H1 (cell line): ENCODE measurements at regions not wholly inside any gene's neighbourhood (a gene's known extent, or its start where the extent isn't known, plus 50 kb on each side); places are given as distances from the start of the nearest gene placed in this dataset.

ENCODE experiments used
- CTCF ChIA-PET: fragments of 300-600 bp; sonication (Branson Sonifier 250); formaldehyde crosslinking; loops from one replicate; lab custom pipeline; 2021; ENCODE audit not compliant: partially characterized antibody; lab: Charles Lee
- POLR2A ChIA-PET: fragments of 300-600 bp; sonication (Branson Sonifier 250); formaldehyde crosslinking; loops from one replicate; lab custom pipeline; 2021; ENCODE audit warnings: inconsistent platforms; ENCODE audit not compliant: partially characterized antibody; lab: Charles Lee
- DNase-seq, 2 experiments: peaks; one replicate each; pipeline versions ENCODE4 v3.0.0 to v3.0.0-alpha.2; 2010 to 2022; ENCODE audit warnings: low spot score in 2 of 2, low read depth in 1 of 2, mixed read lengths in 1 of 2
- FAIRE-seq: peaks from 2 replicates; lab custom pipeline; 2011; peaks lifted over from hg19 to GRCh38; lab: Jason Lieb, UNC
- H2AFZ ChIP-seq: 2 replicates; pipeline ENCODE4 v1.8.1; 2012; ENCODE audit warnings: low read length, inconsistent platforms
- H2AK5ac ChIP-seq: 2 replicates; pipeline ENCODE4 v1.6.1; 2013; ENCODE audit warnings: low read depth, low read length
- H2BK120ac ChIP-seq: replicated peaks from 2 replicates; pipeline ENCODE3; 2013; ENCODE audit warnings: low read depth, low read length, inconsistent platforms
- H2BK12ac ChIP-seq: 2 replicates; pipeline ENCODE4 v1.6.1; 2013; ENCODE audit warnings: low read depth, low read length
- H2BK15ac ChIP-seq: 2 replicates; pipeline ENCODE4 v1.6.1; 2013; ENCODE audit warnings: low read length
- H2BK20ac ChIP-seq: 2 replicates; pipeline ENCODE4 v1.6.1; 2013; ENCODE audit warnings: low read length
- H2BK5ac ChIP-seq: 2 replicates; pipeline ENCODE4 v1.6.1; 2013; ENCODE audit warnings: low read depth, low read length
- H3K14ac ChIP-seq: 2 replicates; pipeline ENCODE4 v1.6.1; 2013; ENCODE audit warnings: inconsistent platforms; ENCODE audit not compliant: insufficient read length
- H3K18ac ChIP-seq: 2 replicates; pipeline ENCODE4 v1.6.1; 2013; ENCODE audit warnings: low read length; ENCODE audit errors: extremely low read depth
- H3K23ac ChIP-seq: 2 replicates; pipeline ENCODE4 v1.6.1; 2013; ENCODE audit warnings: inconsistent platforms; ENCODE audit not compliant: insufficient read length
- H3K23me2 ChIP-seq: 2 replicates; pipeline ENCODE4 v1.6.1; 2013; ENCODE audit warnings: low read depth, low read length
- H3K27ac ChIP-seq: 2 replicates; pipeline ENCODE4 v1.6.1; 2011; ENCODE audit warnings: low read depth, low read length, inconsistent platforms
- H3K27me3 ChIP-seq, 4 experiments: replicated peaks in 1 of 4; 1 replicate in 1 of 4; 2 replicates in 3 of 4; pipeline versions ENCODE4 v1.6.1 to v1.8.1; 2011 to 2013; ENCODE audit warnings: low read length in 3 of 4, mild to moderate bottlenecking in 3 of 4, inconsistent platforms in 2 of 4, mixed read lengths in 2 of 4, moderate library complexity in 1 of 4; ENCODE audit not compliant: control insufficient read depth in 3 of 4, insufficient read depth in 3 of 4; ENCODE audit errors: extremely low read depth in 1 of 4
- H3K36me3 ChIP-seq, 4 experiments: 2 replicates each; pipeline versions ENCODE4 v1.6.1 to v1.8.1; 2011 to 2013; ENCODE audit warnings: mild to moderate bottlenecking in 4 of 4, low read length in 3 of 4, moderate library complexity in 2 of 4, control low read depth in 1 of 4, inconsistent platforms in 1 of 4; ENCODE audit not compliant: insufficient read depth in 4 of 4, control insufficient read depth in 2 of 4
- H3K4ac ChIP-seq: replicated peaks from 2 replicates; pipeline ENCODE3; 2013; ENCODE audit warnings: low read length, low read depth, mixed read lengths, inconsistent platforms; ENCODE audit not compliant: insufficient read length
- H3K4me1 ChIP-seq, 4 experiments: replicated peaks in 1 of 4; 1 replicate in 1 of 4; 2 replicates in 3 of 4; pipeline versions ENCODE4 v1.6.1 to v1.8.1; 2011 to 2013; ENCODE audit warnings: low read length in 3 of 4, inconsistent platforms in 2 of 4, mixed read lengths in 1 of 4; ENCODE audit not compliant: insufficient read depth in 4 of 4, control insufficient read depth in 3 of 4
- H3K4me2 ChIP-seq, 2 experiments: 2 replicates each; pipeline versions ENCODE4 v1.6.1 to v1.8.1; 2011 to 2013; ENCODE audit warnings: low read depth in 2 of 2, low read length in 2 of 2, control low read depth in 1 of 2, inconsistent platforms in 1 of 2, mild to moderate bottlenecking in 1 of 2; ENCODE audit not compliant: insufficient read depth in 1 of 2
- H3K4me3 ChIP-seq, 4 experiments: fragments of 200-600, 300-600 bp in 1 of 4; sonication (generic), shearing (Covaris generic), sonication (Bioruptor Twin) in 1 of 4; 2 replicates each; pipeline versions ENCODE4 v1.5.1 to v1.8.1; 2011 to 2016; ENCODE audit warnings: low read length in 4 of 4, low read depth in 3 of 4, control low read depth in 2 of 4, inconsistent platforms in 2 of 4, mild to moderate bottlenecking in 2 of 4, mixed read lengths in 1 of 4, moderate library complexity in 1 of 4; ENCODE audit not compliant: insufficient read depth in 2 of 4; ENCODE audit errors: extremely low read depth in 1 of 4
- H3K56ac ChIP-seq: replicated peaks from 2 replicates; pipeline ENCODE3; 2013; ENCODE audit warnings: low read depth, mild to moderate bottlenecking, mixed read lengths, low read length, inconsistent platforms; ENCODE audit not compliant: insufficient read length
- H3K79me1 ChIP-seq: 2 replicates; pipeline ENCODE4 v1.6.1; 2013; ENCODE audit warnings: low read depth, low read length, control low read depth
- H3K79me2 ChIP-seq, 2 experiments: 2 replicates each; pipeline versions ENCODE4 v1.6.1 to v1.8.1; 2012 to 2013; ENCODE audit warnings: low read length in 2 of 2, mild to moderate bottlenecking in 2 of 2, inconsistent platforms in 1 of 2; ENCODE audit not compliant: insufficient read depth in 2 of 2, control insufficient read depth in 1 of 2
- H3K9ac ChIP-seq, 4 experiments: replicated peaks in 1 of 4; 1 replicate in 1 of 4; 2 replicates in 3 of 4; pipeline versions ENCODE4 v1.6.1 to v1.8.1; 2011 to 2013; ENCODE audit warnings: low read depth in 3 of 4, low read length in 3 of 4, control low read depth in 2 of 4, mild to moderate bottlenecking in 2 of 4, moderate library complexity in 2 of 4, inconsistent platforms in 1 of 4; ENCODE audit errors: extremely low read depth in 1 of 4
- H3K9me3 ChIP-seq, 2 experiments: 2 replicates each; pipeline versions ENCODE4 v1.6.1 to v1.8.1; 2012 to 2013; ENCODE audit warnings: mild to moderate bottlenecking in 2 of 2, moderate library complexity in 2 of 2, control low read depth in 1 of 2, inconsistent platforms in 1 of 2, low read depth in 1 of 2, low read length in 1 of 2, mixed read lengths in 1 of 2; ENCODE audit not compliant: insufficient read depth in 2 of 2
- H4K20me1 ChIP-seq, 2 experiments: replicated peaks in 1 of 2; 2 replicates each; pipeline versions ENCODE3 to v1.8.1; 2011 to 2013; ENCODE audit warnings: inconsistent platforms in 2 of 2, low read length in 2 of 2, mild to moderate bottlenecking in 1 of 2; ENCODE audit not compliant: insufficient read depth in 2 of 2, control insufficient read depth in 1 of 2
- H4K5ac ChIP-seq: 2 replicates; pipeline ENCODE4 v1.6.1; 2013; ENCODE audit warnings: low read length, low read depth, mixed read lengths, inconsistent platforms; ENCODE audit not compliant: insufficient read length
- H4K8ac ChIP-seq: 2 replicates; pipeline ENCODE4 v1.8.0; 2013; ENCODE audit warnings: mild to moderate bottlenecking, moderate library complexity, low read length, inconsistent platforms; ENCODE audit not compliant: insufficient read depth; ENCODE audit errors: extremely low read depth
- H4K91ac ChIP-seq: replicated peaks from 2 replicates; pipeline ENCODE3; 2013; ENCODE audit warnings: low read length, mixed read lengths, inconsistent platforms; ENCODE audit not compliant: insufficient read length
- SAP30 ChIP-seq: fragments of 300-600 bp; sonication (generic); IDR thresholded peaks from 2 replicates; pipeline ENCODE4 v1.7.1; 2012; ENCODE audit warnings: low read length, moderate library complexity, mild to moderate bottlenecking, inconsistent platforms; ENCODE audit not compliant: insufficient read depth, insufficient replicate concordance
- TEAD4 ChIP-seq: IDR thresholded peaks from 2 replicates; pipeline ENCODE4 v1.6.1; 2012; ENCODE audit warnings: low read depth, low read length, inconsistent platforms, mixed read lengths
- WGBS, 2 experiments: shearing (Covaris generic) in 1 of 2; methylation state at CpG; one replicate each; pipeline versions ENCODE4 v1.1.6 to v1.1.7; 2013 to 2015; ENCODE audit warnings: low lambda C conversion rate in 2 of 2, mixed read lengths in 2 of 2, inconsistent platforms in 1 of 2, low coverage in 1 of 2, missing lambda C conversion rate in 1 of 2; ENCODE audit not compliant: insufficient replicate concordance in 2 of 2, insufficient coverage in 1 of 2, insufficient read length in 1 of 2; ENCODE audit errors: extremely low coverage in 1 of 2, missing lambda C conversion rate in 1 of 2; 5-methylcytosine and 5-hydroxymethylcytosine counted together

- no peak overlapping the region for H3K4me3 ChIP-seq
- H3K4me2 ChIP-seq: no peak overlapping the region
- no peak overlapping the region for H4K8ac ChIP-seq
- H3K14ac ChIP-seq: no peak overlapping the region
- WGBS, 2 experiments: 50% methylated on average over 1 of the region's 1 CpG; no CpG with 5 or more reads in 1 of the 2 experiments
- DNase-seq (no peak), FAIRE-seq (no peak)
- no peak overlapping the region for H3K23ac ChIP-seq
- H3K9me3 ChIP-seq: 0 out of 4 replicates have a peak, but pooled peaks cover 0 to 2% of the 10 kb centered on the region in 2 experiments
- H3K9ac ChIP-seq: no peak overlapping the region
- H3K4me1 ChIP-seq: peaks cover 1 to 4% (median 3%) of the 10 kb centered on the region in 4 experiments; a peak in 2 of 7 replicates
- no peaks in the 10 kb centered on the region for H3K27me3 ChIP-seq
- H3K79me1 ChIP-seq: no peaks in the 10 kb centered on the region
- H2BK12ac ChIP-seq: no peak overlapping the region
- no peak overlapping the region for H4K91ac ChIP-seq
- no peak overlapping the region for H3K27ac ChIP-seq
- peak overlapping the region; percentile 50; the same call in 1 of the 2 replicates for H2BK5ac ChIP-seq
- no peak overlapping the region for H2AK5ac ChIP-seq
- H2BK15ac ChIP-seq: no peak overlapping the region
- H3K56ac ChIP-seq: no peak overlapping the region
- POLR2A ChIA-PET: interaction anchor here (1.1 kb wide), 1 partner anchor 40 kb away, joined by 6 read pairs; no protein-coding TSS in a partner anchor
- peak overlapping the region; percentile 30 for H2BK120ac ChIP-seq
- no peak overlapping the region for H3K18ac ChIP-seq
- H3K79me2 ChIP-seq: no peaks in the 10 kb centered on the region
- H2BK20ac ChIP-seq: no peak overlapping the region
- no peaks in the 10 kb centered on the region; a peak in 1 of 8 replicates for H3K36me3 ChIP-seq
- CTCF ChIA-PET: interaction anchor here (1.0 to 1.5 kb wide), 3 partner anchors 10 to 244 kb away, joined by 3 to 6 read pairs (median 5); no protein-coding TSS in a partner anchor
- no peaks in the 10 kb centered on the region for H4K20me1 ChIP-seq
- H3K23me2 ChIP-seq: no peaks in the 10 kb centered on the region
- TF ChIP-seq TEAD4 (peak; percentile 48; the same call in 1 of the 2 replicates), SAP30 (no peak)
- TF ChIP-seq, all 59 proteins: peak for 1
- peak overlapping the region; percentile 99 for H2AFZ ChIP-seq
- no peak overlapping the region for H3K4ac ChIP-seq
- no peak overlapping the region for H4K5ac ChIP-seq
Measured at GRCh38 chr12:59357811-59358210, 238.0 kb upstream of the SLC16A7 start.
